ENCODE measurements at regions not wholly inside any gene's neighbourhood (a gene's known extent, or its start where the extent isn't known, plus 50 kb on each side); places are given as distances from the start of the nearest gene placed in this dataset.
"Not testable (repeated sequence)": the region's sequence is repeated elsewhere in the genome, so short reads cannot be mapped to it uniquely, and the experiment has no call there.

DNA sequence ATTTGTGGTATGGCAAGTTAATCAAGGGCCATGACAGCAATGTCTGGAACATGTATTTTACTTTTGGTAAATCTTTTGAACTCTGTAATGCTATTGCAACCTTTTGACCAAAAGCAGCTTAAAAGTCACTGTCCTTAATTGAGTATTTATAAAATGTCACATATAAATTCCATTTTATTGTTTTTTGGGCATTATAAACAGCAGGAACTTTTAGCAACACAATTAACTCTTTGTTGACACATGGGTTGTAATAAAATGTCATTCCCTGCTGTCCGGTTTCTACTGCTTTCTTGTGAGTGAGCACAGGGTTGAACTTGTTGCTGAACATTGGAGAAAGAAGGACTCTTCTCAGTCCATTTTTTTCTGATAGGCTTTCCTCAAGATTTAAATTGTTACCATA lies 1923.1 kb downstream of the PCDH9 start:
- DNase-seq (ENCODE audit: low read depth in 3 of 3), result no peak

DNA sequence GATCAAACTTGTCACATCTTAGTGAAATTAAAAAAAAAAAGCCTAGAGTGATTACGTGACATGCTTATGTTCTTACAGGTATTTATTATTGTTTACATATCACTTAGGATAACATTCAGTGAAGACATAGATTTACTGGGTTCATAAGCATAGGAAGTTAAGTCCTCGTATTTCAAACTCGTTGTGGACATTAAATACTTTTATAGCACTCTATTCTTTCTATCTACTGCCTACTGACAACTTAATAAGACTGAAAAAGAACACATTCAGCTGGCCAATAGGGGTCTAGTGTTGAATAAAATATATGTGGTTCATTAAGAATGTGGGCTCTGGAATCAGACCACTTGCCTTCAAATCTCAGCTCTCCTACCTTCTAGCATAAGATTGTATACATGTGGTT lies 1927.4 kb downstream of the PCDH9 start:
- no peak for DNase-seq (ENCODE audit: low read depth in 3 of 3)

DNA sequence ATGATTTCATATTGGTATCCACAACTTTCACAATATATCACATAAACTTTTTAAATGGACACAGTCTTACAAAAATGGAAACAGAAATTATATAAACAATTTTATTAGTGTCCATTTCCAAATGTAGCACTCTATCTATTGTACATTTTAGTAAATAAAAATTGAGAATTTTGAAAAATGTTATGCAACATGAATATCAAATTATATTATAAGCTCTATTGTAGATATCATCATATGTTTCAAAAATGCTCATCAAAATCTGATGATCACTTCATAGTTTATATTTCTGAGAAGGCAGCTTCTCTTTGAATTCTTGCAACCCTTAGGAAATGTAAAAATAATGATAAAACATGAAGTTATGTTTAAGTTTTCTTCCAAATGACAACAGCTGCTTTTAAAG lies 1928.6 kb downstream of the PCDH9 start:
- DNase-seq (ENCODE audit: low read depth in 3 of 3), result no peak

GRCh38 chr13:65300220-65300619 lies 1929.9 kb downstream of the PCDH9 start:
- DNase-seq (ENCODE audit: low read depth in 3 of 3), result no peak

DNA sequence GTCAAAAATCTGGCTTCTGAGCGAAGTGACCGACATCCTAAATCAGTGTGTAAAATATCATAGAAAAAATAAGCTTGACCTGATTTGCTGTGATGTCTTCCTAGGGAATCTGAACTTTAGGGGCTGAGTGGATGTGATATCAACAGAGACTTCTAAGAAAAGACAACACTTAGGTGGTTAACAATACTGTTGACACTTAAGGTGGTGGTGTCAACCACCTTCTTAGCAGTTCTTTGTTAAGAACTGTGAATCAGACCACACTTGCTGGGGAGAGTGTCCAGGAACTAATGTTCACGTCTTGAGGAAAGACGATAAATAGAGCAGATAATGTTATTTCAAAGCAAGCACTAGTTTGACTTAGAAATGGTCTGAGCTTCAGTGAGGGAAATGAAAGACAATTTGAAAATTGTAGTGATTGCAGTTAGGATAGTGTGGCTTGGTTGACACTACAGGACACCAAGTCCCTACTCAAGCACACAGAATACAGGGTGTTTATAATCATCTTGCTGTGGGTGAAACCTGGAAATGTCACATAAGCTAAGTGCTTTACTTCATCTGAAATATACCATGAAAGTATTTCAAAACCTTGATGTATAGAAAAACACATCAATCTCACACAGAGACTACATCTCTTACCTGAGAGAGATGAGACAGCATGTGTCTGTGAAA lies 1936.5 kb downstream of the PCDH9 start:
- no peak for DNase-seq (ENCODE audit: low read depth in 3 of 3)

DNA sequence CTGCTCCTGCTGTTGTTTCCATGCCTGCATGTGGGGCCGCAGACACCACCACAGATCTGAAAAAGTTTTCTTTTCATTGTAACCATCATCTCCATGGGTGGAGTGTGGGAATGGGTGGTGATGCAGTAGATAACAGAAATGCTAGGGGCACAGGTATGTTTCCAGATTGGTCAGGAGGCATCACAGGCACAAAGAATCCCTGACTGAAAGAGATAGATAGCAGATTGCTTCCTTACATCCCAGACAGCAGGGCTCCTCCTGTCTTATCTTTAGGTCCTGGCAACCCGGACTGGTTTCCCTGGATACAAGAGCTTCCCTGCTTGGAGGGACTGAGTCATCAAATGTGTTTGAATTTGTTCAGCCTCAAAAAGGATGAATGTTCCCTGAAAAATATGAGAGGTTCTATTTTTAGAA lies 1937.6 kb downstream of the PCDH9 start:
- DNase-seq (ENCODE audit: low read depth in 3 of 3), result no peak

DNA sequence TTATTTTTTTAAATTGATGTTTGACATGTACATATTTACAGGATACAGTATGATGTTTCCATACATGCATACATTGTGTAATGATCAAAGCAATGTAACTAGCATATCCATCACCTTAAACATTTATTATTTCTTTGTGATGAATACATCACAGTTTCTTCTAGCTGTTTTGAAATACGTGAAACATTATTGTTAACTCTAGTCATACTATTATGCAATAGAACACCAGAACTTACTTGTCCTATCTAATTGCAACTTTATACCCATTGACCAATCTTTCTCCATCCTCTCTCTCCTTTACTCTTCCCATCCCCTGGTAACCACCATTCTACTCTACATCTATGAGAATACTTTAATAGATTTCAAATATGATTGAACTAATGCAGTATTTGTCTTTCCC lies 1942.7 kb downstream of the PCDH9 start:
- no peak for DNase-seq (ENCODE audit: low read depth in 3 of 3)

DNA sequence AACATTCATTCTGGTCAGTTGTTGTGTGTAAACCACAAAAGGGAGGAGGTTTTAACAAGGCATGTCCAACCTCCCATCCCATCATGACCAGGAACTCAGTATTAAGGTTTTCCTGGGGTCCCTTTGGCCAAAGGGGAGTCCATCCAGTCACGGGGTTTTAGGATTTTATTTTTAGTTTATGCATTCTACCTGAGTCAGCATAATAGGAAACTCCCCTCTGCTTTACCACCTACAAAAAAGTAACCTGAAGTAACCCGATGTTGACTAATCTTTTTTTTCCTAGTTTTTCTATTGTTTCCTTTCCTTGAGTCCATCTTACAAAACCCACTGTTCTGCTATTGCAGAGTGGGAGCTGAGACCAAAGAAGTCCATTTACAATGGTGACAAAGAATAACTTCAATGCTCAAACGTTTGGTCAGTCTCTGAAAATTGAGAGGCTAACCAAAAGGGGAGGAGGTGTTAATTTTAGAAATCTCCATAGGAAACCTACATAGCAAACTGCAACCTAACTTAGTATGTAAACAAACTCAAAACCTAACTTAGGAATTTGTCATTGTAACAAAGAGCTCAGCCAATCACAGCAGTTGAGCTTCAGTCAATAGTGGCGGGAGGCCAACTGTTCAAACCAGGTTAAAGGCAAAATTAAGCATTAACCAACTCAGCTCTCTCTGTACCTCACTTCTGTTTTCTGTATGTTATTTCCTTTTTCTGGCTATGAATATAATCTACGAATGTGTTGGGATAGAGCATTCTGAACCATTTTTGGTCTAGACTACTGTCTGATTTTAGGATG lies 1954.1 kb downstream of the PCDH9 start:
- no peak for DNase-seq (ENCODE audit: low read depth in 3 of 3)

- DNase-seq (ENCODE audit: low read depth in 3 of 3), result no peak
Observed at GRCh38 chr13:65275108-65275507, 1955.0 kb downstream of the PCDH9 start.

GRCh38 chr13:65273811-65274420 lies 1956.2 kb downstream of the PCDH9 start:
- not testable (repeated sequence) for DNase-seq (ENCODE audit: low read depth in 3 of 3)

DNA sequence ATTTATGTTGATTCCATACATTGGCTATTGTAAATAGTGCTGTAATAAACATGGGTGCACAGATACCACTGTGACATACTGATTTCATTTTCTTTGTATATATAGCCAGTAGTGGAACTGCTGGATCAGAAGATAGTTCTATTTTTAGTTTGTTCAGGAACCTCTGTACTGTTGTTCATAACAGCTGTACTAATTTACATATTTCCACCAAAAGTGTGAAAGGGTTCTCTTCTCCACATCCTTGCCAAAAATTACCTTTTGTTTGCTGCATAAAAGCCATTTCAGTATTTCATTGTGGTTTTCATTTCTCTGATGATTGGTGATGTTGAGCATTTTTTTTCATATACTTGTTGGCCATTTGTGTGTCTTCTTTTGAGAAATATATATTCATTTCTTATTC lies 1962.1 kb downstream of the PCDH9 start:
- no peak for DNase-seq (ENCODE audit: low read depth in 3 of 3)

- no peak for DNase-seq (ENCODE audit: low read depth in 3 of 3)
Observed at GRCh38 chr13:65265988-65266387, 1964.1 kb downstream of the PCDH9 start.

DNA sequence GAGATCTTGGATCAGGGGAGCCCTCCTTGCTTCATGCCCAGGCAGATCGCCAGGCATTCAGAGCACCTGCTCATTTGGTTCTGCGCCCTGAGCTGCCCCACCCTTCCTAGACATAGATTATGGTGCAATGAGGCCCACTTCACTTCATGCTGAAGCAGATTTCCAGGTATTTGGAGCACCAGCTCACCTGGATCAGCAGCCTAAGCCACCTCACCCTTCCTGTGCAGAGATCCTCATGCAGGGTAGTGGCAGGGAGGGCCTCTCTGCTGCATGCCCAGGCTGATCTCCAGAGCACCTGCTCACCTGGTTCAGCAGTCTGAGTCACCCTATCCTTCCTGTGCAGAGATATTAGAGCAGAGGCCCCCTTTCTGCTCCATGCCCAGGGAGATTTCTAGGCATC lies 1966.1 kb downstream of the PCDH9 start:
- no peak for DNase-seq (ENCODE audit: low read depth in 3 of 3)

DNA sequence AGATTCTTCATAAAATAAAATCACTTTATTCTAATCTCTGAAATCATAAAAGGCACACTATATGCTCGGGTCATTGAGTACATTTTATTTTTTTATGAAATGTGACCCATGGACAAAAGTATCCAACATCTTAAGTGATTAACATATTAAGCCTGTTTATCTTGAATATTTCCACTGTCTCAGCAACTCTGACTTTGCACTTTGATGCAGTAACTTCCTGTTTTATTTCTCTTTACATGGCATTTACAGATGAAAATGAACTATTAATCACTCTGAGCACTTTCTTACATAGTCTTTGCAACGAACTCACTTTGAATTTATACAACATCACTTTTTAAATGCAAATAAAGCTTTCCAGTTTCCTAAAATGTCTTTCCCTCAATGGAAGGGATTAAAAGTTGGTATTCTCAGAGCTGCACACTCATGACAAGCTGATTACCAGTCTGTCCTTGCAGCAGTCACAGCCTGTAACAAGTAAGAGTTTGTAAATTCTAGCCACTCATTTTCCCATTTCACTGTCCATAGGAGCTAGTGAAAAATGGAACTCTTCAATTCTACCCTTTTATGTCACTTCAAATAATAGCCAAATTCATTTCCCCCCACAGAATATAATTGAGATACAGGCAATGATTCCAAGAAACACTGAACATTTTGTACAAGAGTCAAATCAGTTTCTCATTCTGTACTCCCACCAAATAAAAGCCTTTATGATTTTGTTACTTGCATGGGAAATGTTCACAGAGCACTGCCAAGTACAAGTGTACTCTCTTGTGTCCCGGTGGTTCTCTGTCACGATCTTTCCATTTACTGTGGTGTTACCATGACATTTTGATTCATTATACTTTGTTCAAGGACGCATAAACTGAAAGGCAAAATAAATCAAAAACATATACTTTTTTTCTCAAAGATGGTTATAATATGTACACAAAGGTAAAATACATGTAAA lies 1968.9 kb downstream of the PCDH9 start:
- no peak for DNase-seq (ENCODE audit: low read depth in 3 of 3)

DNA sequence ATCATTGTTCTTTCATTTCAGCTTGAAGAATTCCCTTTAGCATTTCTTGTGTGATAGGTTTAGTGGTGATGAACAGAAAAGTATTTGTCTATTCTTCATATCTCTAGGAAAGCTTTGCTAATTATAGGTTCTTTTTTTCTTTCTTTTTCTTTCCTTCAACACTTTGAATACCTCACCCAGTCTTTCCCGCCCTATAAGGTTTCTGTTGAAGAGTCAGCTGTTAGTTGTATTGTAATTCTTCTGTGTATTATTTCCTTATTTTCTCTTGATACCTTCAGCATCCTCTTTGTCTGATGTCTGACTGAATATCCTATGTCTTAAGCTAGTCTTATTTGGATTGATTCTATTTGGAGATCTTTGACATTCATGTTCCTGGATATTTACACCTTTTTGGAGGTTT lies 1989.4 kb downstream of the PCDH9 start:
- no peak for DNase-seq (ENCODE audit: low read depth in 3 of 3)

DNA sequence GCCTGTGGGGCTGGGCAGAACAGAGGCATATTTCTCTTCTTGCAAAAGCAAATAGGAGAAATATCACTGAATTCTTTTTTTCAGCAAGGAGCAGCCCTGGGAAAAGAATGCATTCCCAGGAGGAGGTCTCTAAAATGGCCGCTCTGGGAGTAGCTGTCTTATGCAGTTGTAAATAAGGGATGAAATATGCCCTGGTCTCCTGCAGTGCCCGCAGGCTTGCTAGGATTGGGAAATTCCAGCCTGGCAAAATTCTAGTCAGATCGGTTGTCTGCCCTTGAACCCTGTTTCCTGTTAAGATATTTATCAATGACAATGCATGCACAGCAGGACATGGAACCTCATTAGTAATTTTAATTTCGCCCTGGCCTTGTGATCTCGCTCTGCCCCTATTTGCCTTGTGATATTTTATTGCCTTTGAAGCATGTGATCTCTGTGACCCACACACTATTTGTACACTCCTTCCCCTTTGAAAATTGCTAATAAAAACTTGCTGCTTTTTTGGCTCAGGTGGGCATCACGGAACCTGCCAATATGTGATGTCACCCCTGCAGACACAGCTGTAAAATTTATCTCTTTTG lies 1993.2 kb downstream of the PCDH9 start:
- no peak for DNase-seq (ENCODE audit: low read depth in 3 of 3)

GRCh38 chr13:65217471-65217995 lies 2012.6 kb downstream of the PCDH9 start:
- DNase-seq (ENCODE audit: low read depth in 3 of 3), result no peak

DNA sequence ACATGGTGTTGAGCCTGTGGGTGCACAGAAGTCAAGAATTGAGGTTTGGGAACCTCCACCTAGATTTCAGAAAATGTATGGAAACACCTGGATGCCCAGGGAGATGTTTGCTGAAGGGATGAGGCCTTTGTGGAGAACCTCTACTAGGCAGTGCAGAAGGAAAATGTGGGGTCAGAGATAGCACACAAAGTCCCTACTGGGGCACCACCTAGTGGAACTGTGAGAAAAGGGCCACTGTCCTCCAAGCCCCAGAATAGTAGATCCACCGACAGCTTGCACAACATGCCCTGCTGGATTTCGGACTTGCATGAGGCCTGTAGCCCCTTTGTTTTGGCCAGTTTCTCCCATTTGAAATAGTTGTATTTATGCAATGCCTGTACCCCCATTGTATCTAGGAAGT lies 2027.3 kb downstream of the PCDH9 start:
- not testable (repeated sequence) for DNase-seq (ENCODE audit: low read depth in 3 of 3)

- DNase-seq (ENCODE audit: low read depth in 3 of 3), result no peak
Observed at GRCh38 chr13:65188721-65189120, 2041.4 kb downstream of the PCDH9 start.

GRCh38 chr13:65168026-65168425 lies 2062.1 kb downstream of the PCDH9 start:
- DNase-seq (ENCODE audit: low read depth in 3 of 3), result no peak

GRCh38 chr13:65166675-65167074 lies 2063.5 kb downstream of the PCDH9 start:
- no peak for DNase-seq (ENCODE audit: low read depth in 3 of 3)
